ENCODE measurements at regions not wholly inside any gene's neighbourhood (a gene's known extent, or its start where the extent isn't known, plus 50 kb on each side); places are given as distances from the start of the nearest gene placed in this dataset.

GRCh38 chr6:137761487-137761886 lies 105.6 kb upstream of the TNFAIP3 start:
- H3K4me3 Mint-ChIP-seq (ENCODE audit: unreplicated experiment): no peak overlapping the region
- H3K27me3 Mint-ChIP-seq (ENCODE audit: insufficient read depth, unreplicated experiment): no peaks in the 10 kb centered on the region
- ChIA-PET CTCF (no interaction called here), POLR2A (no interaction called here)
- no TSS peak for BruUV-seq (replicated peaks)
- no peak for DNase-seq
- H3K27ac Mint-ChIP-seq (ENCODE audit: unreplicated experiment): peak overlapping the region; percentile 82
- Histone ChIP-seq H3K4me1 (peaks cover 18% of the 10 kb centered on the region), H3K36me3 (ENCODE audit: control insufficient read depth, insufficient read depth, low read length) (no peaks in the 10 kb centered on the region), H3K27me3 (replicated peaks; ENCODE audit: control insufficient read depth, insufficient read depth, low read length) (no peaks in the 10 kb centered on the region), H3K9me3 (no peaks in the 10 kb centered on the region), H3K4me3 (ENCODE audit: low read depth, low read length) (no peak overlapping the region)
- peaks cover 11% of the 10 kb centered on the region for H3K4me1 Mint-ChIP-seq (ENCODE audit: low read depth, unreplicated experiment)
- no peak for TF ChIP-seq CTCF (IDR thresholded peaks at IDR 0.05; ENCODE audit: insufficient read depth in 1 of 2, low read depth in 1 of 2, low read length in 1 of 2, severe bottlenecking in 1 of 2, unreplicated experiment in 1 of 2)
- H3K9me3 Mint-ChIP-seq (ENCODE audit: unreplicated experiment): peaks cover 14% of the 10 kb centered on the region
- H3K36me3 Mint-ChIP-seq (ENCODE audit: insufficient read depth, unreplicated experiment): peaks cover 8% of the 10 kb centered on the region
- intact Hi-C loops (cut with micrococcal nuclease; ENCODE audit: unreplicated experiment): no loop called here

GRCh38 chr6:137762168-137763090 lies 104.6 kb upstream of the TNFAIP3 start:
- no peak overlapping the region for H3K4me3 ChIP-seq (ENCODE audit: low read depth, low read length)
- BruUV-seq (replicated peaks): no TSS peak
- H3K36me3 Mint-ChIP-seq (ENCODE audit: insufficient read depth, unreplicated experiment): peaks cover 8% of the 10 kb centered on the region

GRCh38 chr6:137763436-137763835 lies 103.6 kb upstream of the TNFAIP3 start:
- H3K27me3 Mint-ChIP-seq (ENCODE audit: insufficient read depth, unreplicated experiment): no peaks in the 10 kb centered on the region
- H3K36me3 Mint-ChIP-seq (ENCODE audit: insufficient read depth, unreplicated experiment): peaks cover 8% of the 10 kb centered on the region
- CTCF ChIA-PET: no interaction called here
- Histone ChIP-seq H3K27me3 (replicated peaks; ENCODE audit: control insufficient read depth, insufficient read depth, low read length) (no peaks in the 10 kb centered on the region), H3K9me3 (peaks cover 6% of the 10 kb centered on the region; the same call in 1 of the 2 replicates), H3K4me3 (ENCODE audit: low read depth, low read length) (no peak overlapping the region), H3K36me3 (ENCODE audit: control insufficient read depth, insufficient read depth, low read length) (no peaks in the 10 kb centered on the region), H3K4me1 (peaks cover 27% of the 10 kb centered on the region)
- no peak overlapping the region for H3K4me3 Mint-ChIP-seq (ENCODE audit: unreplicated experiment)
- no peak for DNase-seq
- no TSS peak for BruUV-seq (replicated peaks)
- H3K4me1 Mint-ChIP-seq (ENCODE audit: low read depth, unreplicated experiment): peaks cover 23% of the 10 kb centered on the region
- POLR2A ChIA-PET: no interaction called here
- intact Hi-C loops (cut with micrococcal nuclease; ENCODE audit: unreplicated experiment): no loop called here
- no peak overlapping the region for H3K27ac Mint-ChIP-seq (ENCODE audit: unreplicated experiment)
- peaks cover 29% of the 10 kb centered on the region for H3K9me3 Mint-ChIP-seq (ENCODE audit: unreplicated experiment)
- no peak for TF ChIP-seq CTCF (IDR thresholded peaks at IDR 0.05; ENCODE audit: insufficient read depth in 1 of 2, low read depth in 1 of 2, low read length in 1 of 2, severe bottlenecking in 1 of 2, unreplicated experiment in 1 of 2)

More at GRCh38 chr6:137762168-137763090, 104.6 kb upstream of the TNFAIP3 start:
- Histone ChIP-seq H3K27me3 (replicated peaks; ENCODE audit: control insufficient read depth, insufficient read depth, low read length) (no peaks in the 10 kb centered on the region), H3K36me3 (ENCODE audit: control insufficient read depth, insufficient read depth, low read length) (no peaks in the 10 kb centered on the region), H3K4me1 (peaks cover 21% of the 10 kb centered on the region), H3K9me3 (no peaks in the 10 kb centered on the region; the same call in 1 of the 2 replicates)
- Mint-ChIP-seq H3K4me3 (ENCODE audit: unreplicated experiment) (no peak overlapping the region), H3K4me1 (ENCODE audit: low read depth, unreplicated experiment) (peaks cover 20% of the 10 kb centered on the region), H3K27ac (ENCODE audit: unreplicated experiment) (no peak overlapping the region), H3K27me3 (ENCODE audit: insufficient read depth, unreplicated experiment) (no peaks in the 10 kb centered on the region), H3K9me3 (ENCODE audit: unreplicated experiment) (peaks cover 19% of the 10 kb centered on the region)
- ChIA-PET CTCF (no interaction called here), POLR2A (no interaction called here)
- intact Hi-C loops (cut with micrococcal nuclease; ENCODE audit: unreplicated experiment): no loop called here
- no peak for TF ChIP-seq CTCF (IDR thresholded peaks at IDR 0.05; ENCODE audit: insufficient read depth in 1 of 2, low read depth in 1 of 2, low read length in 1 of 2, severe bottlenecking in 1 of 2, unreplicated experiment in 1 of 2)
- DNase-seq: no peak

Data from Caco-2 (cell line).